ENCODE measurements at regions not wholly inside any gene's neighbourhood (a gene's known extent, or its start where the extent isn't known, plus 50 kb on each side); places are given as distances from the start of the nearest gene placed in this dataset.

GRCh38 chr7:121621937-121622336 lies 225.8 kb upstream of the FAM3C start:
- TF ChIP-seq CTCF (IDR thresholded peaks at IDR 0.05), result no peak
- no peak for TF ChIP-seq POLR2AphosphoS5 (IDR thresholded peaks at IDR 0.05)
- TF ChIP-seq EP300 (IDR thresholded peaks at IDR 0.05; ENCODE audit: low read depth), result no peak
- no peak for TF ChIP-seq POLR2A (IDR thresholded peaks at IDR 0.05)

Data from transverse colon (tissue), 4 donors.